ENCODE measurements at regions not wholly inside any gene's neighbourhood (a gene's known extent, or its start where the extent isn't known, plus 50 kb on each side); places are given as distances from the start of the nearest gene placed in this dataset.

DNA sequence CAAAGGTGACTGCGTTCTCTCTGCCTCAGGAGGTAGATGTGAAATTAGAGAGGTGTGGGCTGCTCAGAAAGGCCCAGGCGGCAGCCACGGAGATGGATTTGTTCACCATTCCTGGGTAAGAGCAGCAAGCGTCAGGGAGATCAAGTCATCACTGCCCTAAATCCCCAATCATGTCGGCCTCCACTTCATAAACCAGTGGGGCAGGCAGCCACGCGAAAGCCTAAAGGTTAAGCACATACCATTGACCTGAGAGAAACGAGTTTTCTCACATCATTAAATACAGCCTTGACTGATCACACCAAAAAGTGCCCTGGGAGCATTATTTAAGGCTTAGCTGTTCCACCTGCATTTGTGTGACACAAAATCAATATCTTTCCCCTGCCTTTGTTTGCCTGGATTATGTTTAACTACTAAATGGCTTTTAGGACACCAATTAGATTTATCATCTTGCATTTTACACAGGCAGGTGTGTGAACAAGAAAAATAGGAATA is 50.7 kb upstream of the FOXB1 start:
- no peak for FAIRE-seq

DNA sequence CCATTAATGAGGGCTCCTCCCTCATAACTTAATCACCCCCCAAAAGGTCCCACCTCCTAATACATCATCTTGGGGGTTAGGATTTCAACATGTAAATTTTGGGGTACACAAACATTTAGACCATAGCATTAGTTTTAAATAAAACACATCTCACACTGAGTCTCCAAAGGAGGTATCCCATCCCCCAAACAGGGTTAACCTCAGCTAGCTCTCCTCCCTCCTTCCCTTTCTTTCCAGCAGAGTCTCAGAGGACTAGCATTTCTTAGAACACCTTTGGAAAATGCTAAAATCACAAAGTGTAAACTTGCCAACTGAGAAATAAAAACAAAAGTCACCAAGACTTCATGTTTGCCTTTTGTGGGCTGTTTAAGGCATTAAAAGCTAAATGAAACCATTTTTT is 51.2 kb upstream of the FOXB1 start:
- no peak for FAIRE-seq

GRCh38 chr15:59950603-59951388 is 53.3 kb upstream of the FOXB1 start:
- FAIRE-seq = no peak

DNA sequence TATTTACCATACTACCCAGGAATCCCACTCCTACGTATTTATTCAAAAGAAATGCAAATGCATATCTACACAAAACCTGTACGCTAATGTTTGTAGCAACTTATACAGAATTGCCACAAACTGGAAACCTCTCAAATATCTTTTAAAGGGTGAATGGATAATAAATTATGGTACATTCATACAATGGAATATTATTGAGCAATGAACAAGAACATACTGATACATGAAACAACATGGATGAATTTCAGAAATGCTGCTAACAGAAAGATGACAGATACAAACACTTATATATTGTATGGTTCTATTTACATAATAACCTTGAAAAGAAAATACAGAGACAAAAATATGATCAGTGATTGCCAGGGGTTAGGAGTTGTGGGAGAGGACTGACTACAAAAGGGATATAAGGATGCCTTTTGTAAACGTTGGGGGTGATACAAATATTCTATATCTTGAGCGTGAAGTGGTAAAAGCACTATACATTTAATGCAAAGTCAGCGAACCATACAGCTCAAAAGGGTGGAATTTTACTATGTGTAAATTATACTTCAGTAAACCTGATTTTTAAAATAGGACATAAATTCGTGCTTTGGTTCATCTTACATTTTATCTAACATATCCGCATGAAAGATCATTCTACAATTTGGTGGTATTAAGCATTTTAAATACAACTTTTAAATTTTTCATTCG is 55.0 kb upstream of the FOXB1 start:
- no peak for FAIRE-seq

DNA sequence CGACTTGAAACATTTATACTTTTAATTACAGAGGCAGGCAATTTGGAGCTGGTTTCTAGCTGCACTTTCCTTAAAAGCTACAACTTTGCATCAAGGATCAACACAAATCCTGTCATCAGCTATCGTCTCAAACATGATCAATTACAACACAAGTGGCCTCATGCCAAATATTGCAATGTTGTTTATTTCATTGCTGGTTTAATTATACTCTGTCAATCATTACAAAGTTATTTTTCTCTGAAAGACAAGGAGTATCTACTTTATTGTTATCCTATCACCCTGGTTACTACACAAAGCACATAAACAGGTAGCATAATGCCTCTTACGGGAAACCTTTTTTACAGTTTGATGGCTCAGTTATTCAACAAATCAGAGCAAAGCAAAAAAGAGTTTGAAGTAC is 58.0 kb upstream of the FOXB1 start:
- FAIRE-seq = no peak

- no peak for FAIRE-seq
These were observed 59.1 kb upstream of the FOXB1 start for GRCh38 chr15:59945036-59945435.

- no peak for FAIRE-seq
These were observed 62.5 kb upstream of the FOXB1 start for GRCh38 chr15:59941612-59942011.

DNA sequence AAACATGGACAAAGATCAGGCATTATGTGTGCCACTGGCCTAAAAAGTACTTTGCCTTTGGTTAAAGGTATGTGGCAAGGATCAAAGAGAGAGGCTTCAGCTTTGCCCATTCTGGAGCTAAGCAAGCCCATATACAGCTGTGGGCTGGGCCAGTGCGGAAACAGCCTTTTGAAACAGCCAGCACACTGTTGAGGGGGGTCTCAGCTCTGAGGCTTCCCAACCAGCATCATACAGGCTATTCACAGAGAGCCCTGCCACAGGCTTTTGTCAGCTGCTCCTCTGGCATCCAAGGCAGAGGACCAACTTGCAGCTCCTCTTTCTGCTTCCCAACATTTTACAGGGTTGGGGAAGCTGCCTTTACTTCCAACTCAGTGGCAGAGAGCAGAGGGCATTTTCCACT is 63.2 kb upstream of the FOXB1 start:
- no peak for FAIRE-seq

DNA sequence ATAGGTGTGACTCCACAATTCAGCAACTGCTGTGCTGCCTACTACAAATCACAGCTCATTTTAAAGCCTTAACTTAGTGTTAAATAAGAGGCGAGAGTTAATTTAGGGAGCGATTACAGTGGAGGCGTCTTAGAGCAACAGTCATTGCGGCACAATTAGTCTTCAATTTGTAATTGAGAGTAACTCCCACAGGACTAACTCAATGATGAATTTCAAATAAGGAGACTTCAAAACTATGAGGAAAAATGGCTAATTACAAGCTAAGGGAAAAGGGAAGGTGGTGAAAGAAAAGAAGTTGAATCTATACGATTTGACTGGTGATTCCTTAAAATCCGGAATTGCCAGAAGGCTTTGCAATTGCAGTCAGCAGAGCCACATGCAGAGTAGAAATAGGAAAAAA is 63.7 kb upstream of the FOXB1 start:
- FAIRE-seq = no peak

DNA sequence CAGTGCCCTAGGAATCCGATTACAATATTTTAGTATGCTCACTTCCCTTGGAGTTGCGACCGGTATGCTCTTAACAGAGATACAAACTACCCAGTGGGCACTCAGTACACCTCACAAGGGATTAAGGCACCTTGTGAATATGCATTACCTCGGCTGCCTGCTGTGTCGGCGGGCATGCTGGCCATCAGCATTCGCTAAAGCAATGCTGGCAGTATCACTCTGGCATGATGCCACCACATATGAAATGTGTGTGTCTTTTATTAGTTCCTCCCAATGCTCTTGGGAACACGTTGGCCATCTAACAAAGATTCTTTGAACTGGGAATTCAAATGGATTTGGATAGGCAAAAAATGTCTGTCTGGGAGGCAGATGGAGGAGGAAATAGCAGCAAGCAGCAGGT is 67.4 kb upstream of the FOXB1 start:
- FAIRE-seq = no peak

DNA sequence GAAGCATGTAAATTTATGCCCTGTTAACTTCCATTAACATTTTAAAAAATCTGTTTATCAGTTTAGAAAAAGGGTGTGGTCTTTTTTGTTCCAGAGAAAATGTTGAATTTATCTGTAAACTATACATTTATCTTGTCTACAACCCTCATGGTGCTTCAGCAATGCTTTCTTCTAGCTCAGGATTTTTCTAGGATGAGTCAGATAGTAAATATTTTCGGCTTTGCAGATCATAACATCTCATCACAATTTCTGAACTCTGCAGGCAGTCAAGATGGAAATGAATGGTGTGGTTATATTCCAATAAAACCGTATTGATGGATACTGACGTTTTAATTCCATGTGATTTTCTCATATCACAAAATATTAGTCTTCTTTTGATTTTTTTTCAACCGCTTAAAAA is 70.5 kb upstream of the FOXB1 start:
- peak; percentile 43 for FAIRE-seq

DNA sequence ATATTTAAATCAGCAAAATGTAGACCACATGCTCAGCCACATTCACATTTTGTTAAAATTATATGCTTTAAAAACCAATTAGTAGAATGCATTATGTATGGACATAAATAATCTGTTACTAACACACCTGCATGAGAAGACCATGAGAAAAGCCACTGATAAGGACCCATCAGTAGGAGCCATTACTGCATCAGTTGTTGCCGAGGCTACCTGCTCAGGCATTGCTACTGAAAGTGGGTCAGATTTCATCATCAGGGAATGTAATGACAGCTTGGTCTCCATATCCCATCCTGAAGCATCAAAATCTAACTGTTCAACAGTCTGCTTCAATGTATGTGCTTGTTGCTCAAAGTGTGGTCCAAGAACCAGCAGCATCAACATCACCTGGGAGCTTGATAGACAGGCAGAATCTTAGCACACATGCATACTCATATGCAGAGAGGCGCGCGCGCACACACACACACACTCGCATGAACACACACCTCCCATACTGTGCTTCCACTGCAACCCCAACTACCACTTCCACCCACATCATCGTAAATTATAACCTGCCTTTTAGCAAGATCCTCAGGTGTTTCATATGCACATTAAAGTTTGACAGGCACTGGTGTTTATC is 72.4 kb upstream of the FOXB1 start:
- FAIRE-seq = no peak

- FAIRE-seq = no peak
These were observed 79.1 kb upstream of the FOXB1 start for GRCh38 chr15:59924812-59925522.

DNA sequence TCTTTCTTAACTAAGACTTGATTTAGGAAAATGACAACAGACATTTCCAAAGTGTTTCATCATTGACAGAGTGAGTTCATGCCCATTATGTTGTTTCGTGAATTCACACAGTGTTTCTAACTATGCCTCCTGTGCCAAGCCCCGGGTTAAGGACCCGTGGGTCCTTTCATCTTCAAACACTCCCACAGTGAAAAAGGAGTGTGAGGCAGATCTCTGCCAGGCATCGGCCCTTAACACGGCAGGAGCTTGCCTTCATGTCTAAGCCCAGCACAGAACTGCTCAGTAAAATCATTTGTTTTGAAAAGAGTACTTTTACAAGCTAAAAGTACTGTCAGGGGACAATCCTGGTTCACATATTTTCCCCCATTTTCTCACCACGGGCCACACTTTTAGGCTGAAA is 80.0 kb upstream of the FOXB1 start:
- FAIRE-seq = no peak

DNA sequence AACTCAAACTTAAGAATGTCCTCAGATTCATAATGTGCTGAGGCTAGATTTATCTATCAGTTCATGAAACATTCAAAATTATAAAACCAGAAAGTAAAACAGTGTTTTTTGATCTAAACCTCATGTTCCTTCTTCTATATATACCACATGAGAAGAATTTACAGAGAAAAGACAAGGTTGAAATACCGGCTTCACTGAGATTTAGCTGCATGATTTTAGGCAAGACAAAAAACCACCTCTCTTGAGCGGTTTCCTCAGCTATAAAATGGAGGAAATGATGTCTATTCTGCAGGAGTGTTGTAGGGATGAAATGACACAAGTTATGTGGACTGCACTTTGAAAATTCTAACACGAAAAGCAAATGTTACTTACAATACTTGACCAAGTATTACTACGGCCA is 80.6 kb upstream of the FOXB1 start:
- FAIRE-seq = no peak

DNA sequence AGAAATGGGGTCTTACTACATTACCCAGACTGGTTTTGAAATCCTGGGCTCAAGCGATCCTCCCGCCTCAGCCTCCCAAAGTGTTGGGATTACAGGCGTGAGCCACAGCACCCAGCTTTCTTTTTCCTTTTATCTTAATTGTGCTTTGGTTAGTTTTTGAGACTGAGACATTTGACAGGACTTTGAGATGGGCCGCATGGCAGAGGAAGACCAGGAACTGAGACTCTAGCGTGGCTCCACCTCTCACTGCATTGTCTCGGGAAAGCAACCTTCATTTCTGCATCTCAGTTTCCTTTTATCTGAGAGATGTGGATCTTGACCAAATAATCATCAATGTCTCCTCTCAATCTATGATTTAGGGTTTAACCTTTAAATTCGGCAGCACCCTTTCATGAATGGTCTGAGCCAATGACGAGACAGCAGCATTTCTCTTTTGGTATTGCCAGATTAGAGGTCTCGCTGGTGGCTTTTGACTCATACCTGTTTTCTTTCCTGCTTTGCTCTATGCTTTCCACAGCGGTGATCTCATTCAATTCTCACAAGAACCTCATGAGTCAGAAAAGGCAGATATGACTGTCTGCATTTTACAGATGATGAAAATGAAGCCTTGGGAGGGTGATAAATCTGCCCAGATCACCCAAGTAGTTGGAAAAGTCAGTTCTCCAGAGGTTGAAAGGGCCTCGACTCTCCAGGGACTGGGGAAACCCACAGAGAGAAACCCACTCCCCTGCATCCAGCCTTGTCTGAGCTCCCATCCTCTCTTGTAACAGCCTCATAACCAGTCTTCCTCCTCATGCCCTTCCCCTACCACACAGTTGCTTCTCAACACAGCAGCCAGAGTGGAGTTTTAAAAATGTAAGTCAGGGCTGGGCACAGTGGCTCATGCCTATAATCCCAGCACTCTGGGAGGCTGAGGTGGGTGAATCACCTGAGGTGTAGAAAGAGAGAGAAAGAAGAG is 84.8 kb upstream of the FOXB1 start:
- FAIRE-seq = no peak

GRCh38 chr15:59917504-59918157 is 86.5 kb upstream of the FOXB1 start:
- no peak for FAIRE-seq

DNA sequence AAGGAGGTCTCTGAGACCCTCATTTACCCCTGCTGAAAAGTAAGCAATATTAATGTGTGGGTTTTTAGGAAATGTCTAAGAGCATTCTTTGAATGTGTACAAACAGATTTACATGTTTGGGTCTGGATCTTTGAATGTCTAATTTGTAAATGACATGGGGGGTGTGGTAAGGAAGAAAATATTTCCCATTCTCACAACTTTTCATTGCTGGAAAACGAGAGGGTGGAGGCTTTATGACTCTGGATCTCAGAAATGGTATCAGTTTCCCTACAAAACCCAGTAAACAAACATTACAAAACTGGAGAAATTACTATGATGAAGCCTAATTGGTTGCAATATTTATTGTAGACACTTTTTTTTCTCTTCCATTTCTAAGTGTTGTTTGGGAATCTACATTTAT is 98.1 kb upstream of the FOXB1 start:
- no peak for FAIRE-seq

DNA sequence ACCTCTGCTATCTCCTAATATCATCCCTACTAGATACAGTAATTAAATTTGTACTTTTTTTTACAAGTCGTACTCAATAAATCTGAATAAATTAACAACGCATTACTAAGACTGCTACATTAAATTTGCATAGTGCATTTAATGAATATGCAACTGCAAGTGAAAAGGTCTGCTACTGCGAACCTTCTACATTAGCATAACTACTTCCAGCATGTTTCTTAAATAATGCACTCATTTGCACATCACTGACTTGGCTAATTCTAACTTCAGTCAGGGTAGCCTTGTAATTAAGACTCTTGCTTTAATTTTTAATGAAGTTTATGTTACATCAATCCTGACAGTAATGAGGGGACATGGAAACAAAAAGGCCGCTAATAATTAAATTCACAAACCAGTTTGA is 98.9 kb upstream of the FOXB1 start:
- no peak for FAIRE-seq

- no peak for FAIRE-seq
These were observed 99.5 kb upstream of the FOXB1 start for GRCh38 chr15:59904450-59905135.

- no peak for FAIRE-seq
These were observed 107.4 kb upstream of the FOXB1 start for GRCh38 chr15:59896663-59897074.
